Activated CD4-positive, CD25-positive, alpha-beta regulatory T cell treated with anti-CD3 and anti-CD28 coated beads, Interleukin-2, amount 50 U/mL, for 24 hours (primary cell): ENCODE measurements at regions not wholly inside any gene's neighbourhood (a gene's known extent, or its start where the extent isn't known, plus 50 kb on each side); places are given as distances from the start of the nearest gene placed in this dataset.

Experiments used
- ATAC-seq, 2 donors: fragments of 150-1000 bp; cut with Tn5 transposase; one replicate each; pipeline ENCODE4 v1.10.0; 2021; ENCODE audit warnings: mild to moderate bottlenecking in 1 of 2, moderate library complexity in 1 of 2

DNA sequence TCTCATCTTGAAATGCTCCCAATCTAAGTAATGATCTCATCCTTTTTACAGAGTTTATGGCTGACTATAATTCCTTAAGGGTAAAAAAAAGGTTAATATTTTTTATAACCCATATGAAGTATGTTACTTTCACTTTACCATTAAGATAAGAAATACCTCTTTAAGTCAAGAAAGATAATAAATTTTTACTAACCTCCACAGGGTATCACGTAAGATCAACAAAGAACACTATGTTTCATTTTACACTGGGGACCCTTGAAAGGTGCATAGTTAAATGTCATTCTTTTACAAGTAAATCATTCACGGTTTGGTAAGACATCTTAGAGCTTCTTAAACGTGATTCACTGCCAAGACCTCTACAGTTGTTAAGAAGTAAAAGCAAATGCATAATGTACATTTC lies 472.7 kb upstream of the CDH9 start:
- ATAC-seq: no peak

GRCh38 chr5:27503813-27504212 lies 465.4 kb upstream of the CDH9 start:
- ATAC-seq: no peak

- ATAC-seq: no peak
These were observed 463.9 kb upstream of the CDH9 start for GRCh38 chr5:27502236-27502635.

- ATAC-seq: no peak
These were observed 459.1 kb upstream of the CDH9 start for GRCh38 chr5:27497491-27497890.

DNA sequence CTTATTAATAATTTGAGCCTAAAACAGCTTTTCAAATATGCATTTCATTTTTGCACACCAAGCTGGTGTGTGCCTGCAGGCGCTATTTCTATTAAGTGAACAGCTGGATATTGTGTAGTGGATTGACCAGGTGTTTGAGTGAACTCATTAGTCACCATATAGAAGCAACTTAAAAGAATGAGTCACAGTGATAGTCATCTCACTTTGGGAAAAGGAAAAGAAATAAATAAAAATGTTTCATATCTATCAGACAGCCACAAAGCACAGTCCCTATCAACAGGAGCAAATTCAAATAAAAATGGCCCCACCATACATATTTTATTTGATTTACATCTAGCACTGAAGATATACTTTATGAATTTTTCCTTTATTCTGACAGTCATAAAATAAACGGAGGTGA lies 456.5 kb upstream of the CDH9 start:
- ATAC-seq: no peak

- ATAC-seq: no peak
These were observed 453.5 kb upstream of the CDH9 start for GRCh38 chr5:27491746-27492439.

DNA sequence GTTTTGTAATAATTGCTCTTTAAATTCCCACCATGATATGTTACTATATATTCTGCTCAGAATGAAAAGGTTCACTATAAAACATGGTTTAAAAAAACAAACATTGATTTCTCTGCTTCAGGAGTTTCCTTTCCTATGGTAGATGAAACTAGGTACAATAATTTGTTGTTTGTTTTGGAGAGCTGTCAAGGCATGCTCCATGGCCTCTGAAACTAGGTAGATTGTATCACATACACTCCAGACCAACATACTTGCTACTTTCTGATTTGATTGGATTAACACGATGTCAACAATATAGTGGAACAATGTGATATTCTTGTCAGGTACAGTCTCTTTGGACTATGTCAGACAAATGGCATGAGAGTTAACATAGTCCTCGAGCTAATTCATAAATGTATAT lies 452.7 kb upstream of the CDH9 start:
- ATAC-seq: no peak

- ATAC-seq: no peak
These were observed 451.3 kb upstream of the CDH9 start for GRCh38 chr5:27489701-27490100.

GRCh38 chr5:27482663-27483062 lies 444.3 kb upstream of the CDH9 start:
- no peak for ATAC-seq

GRCh38 chr5:27479859-27480258 lies 441.5 kb upstream of the CDH9 start:
- ATAC-seq: no peak

GRCh38 chr5:27477550-27477949 lies 439.2 kb upstream of the CDH9 start:
- ATAC-seq: no peak

GRCh38 chr5:27476356-27476988 lies 438.1 kb upstream of the CDH9 start:
- ATAC-seq: no peak

GRCh38 chr5:27475063-27475462 lies 436.7 kb upstream of the CDH9 start:
- ATAC-seq: no peak

DNA sequence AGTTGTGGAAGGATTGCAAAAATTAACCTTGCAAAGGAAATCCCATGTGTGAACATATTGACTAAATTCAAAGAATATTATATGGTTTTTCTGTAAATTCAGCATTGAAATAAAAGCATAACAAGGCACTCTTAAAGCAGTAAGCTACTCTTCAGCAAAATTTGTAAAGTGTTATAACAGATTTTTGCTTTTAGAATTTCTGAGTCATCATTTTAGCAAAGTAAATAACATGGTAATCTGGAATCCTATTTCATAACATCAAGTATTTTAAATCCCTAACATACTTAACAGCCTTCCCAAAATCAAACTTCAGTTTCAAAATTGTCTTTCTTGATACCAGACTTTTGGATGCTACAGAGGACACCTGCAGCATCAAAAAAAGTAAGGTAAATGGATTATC lies 436.0 kb upstream of the CDH9 start:
- ATAC-seq: no peak

DNA sequence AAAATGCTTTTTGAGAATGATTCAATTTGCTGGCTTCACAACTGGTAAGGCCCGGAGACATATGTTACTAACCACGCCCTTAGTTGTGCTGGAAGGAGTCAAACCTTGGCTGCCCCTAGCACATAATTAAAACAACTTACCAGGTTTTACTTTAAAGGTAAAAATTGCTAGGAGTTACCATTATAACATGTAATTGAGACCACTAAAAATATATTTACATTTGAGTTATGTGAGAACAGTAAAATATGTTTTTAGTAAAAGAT lies 435.6 kb upstream of the CDH9 start:
- ATAC-seq: no peak

GRCh38 chr5:27473307-27474046 lies 435.1 kb upstream of the CDH9 start:
- no peak for ATAC-seq

DNA sequence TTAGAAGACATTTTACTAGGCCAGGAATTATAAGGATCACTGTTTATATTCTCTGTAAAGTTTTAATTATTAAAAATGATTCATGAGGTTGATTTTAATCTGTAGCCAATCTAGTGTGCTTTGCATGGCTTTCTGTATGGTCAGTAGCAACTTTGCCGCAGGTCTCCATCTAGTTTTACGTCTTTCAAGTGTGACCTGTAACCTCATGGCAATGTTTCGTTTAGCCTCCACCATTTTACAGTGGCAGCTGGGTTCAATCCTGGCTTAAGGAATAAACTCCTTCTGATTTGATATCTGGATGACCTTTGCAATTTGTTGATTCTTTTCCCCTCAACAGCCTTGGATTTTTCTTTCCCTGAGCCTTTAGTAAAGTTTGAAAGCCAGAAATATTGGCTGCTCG lies 434.5 kb upstream of the CDH9 start:
- ATAC-seq: no peak

DNA sequence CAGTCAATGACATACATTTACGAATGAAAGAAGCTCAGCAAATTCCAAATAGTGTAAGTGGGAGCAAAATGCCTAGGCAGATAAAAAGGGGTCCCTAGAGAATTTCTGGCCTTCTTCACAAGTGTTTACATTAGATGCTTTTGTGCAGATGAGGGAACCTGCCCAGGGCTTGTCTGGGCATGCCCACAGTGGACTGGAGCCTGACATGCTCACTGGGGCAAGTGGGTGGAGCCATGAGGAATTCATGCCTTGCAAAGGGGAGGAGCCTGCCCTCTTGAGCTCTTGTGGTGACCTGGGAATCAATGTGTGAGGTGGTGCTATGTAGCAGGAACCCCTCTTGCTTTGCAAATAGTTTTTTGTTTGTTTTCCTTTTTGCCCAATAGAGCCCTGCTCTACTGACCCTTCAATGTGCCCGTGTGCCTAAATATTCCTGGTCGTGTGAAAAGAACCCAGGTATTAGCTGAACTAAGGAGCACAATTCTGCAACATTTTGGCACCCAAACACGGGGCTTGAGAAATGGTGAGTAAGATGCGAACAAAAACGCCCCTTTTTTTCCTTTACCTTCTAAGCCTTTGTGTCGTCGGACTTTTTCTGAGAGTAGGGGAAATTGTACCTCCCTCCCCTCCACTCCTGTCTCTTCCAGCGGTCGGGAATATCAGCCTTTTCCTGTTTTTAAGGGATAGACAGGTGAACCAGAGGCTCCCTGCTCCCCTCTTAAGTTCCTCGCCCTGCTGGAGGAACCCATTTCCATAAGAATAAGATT lies 433.8 kb upstream of the CDH9 start:
- no peak for ATAC-seq

DNA sequence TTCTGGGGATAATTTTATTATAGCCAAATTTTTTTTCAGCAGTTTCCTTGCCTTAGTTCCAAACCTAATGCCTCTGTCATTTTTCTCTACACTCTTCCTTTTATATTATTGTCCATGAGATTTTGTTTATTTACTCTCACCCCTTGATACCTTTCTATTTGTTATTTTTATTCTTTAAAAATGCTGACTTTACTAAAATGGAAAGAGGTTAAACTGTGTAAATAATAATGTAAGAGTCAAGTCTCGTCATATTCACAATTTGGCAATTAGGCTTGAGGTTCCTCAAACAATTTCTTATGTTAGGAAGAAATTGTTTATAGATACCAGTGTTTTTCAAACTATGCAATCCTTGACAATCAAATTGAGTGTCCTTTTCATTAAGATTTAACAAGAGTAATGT lies 428.6 kb upstream of the CDH9 start:
- ATAC-seq: no peak

GRCh38 chr5:27465140-27465539 lies 426.8 kb upstream of the CDH9 start:
- no peak for ATAC-seq

- no peak for ATAC-seq
These were observed 425.2 kb upstream of the CDH9 start for GRCh38 chr5:27463446-27464149.

GRCh38 chr5:27462936-27463335 lies 424.6 kb upstream of the CDH9 start:
- no peak for ATAC-seq

GRCh38 chr5:27458287-27458686 lies 419.9 kb upstream of the CDH9 start:
- ATAC-seq: no peak
